ENCODE measurements at regions not wholly inside any gene's neighbourhood (a gene's known extent, or its start where the extent isn't known, plus 50 kb on each side); places are given as distances from the start of the nearest gene placed in this dataset.

- no peak overlapping the region for H3K4me2 ChIP-seq (ENCODE audit: low read depth, low read length, poor library complexity, severe bottlenecking)
These were observed 67.9 kb downstream of the TBX3 start for GRCh38 chr12:114616081-114616480.

GRCh38 chr12:114614040-114614439, 69.9 kb downstream of the TBX3 start:
- Histone ChIP-seq H3K4me1 (ENCODE audit: insufficient read depth, low read length, poor library complexity, severe bottlenecking) (no peaks in the 10 kb centered on the region), H3K79me2 (ENCODE audit: insufficient read depth, low read length) (no peaks in the 10 kb centered on the region), H3K4me2 (ENCODE audit: low read depth, low read length, poor library complexity, severe bottlenecking) (no peak overlapping the region), H3K9me2 (replicated peaks; ENCODE audit: low read depth, low read length) (no peaks in the 10 kb centered on the region), H3F3A (ENCODE audit: low read depth) (no peaks in the 10 kb centered on the region), H3K27me3 (ENCODE audit: insufficient read depth, low read length, poor library complexity, severe bottlenecking) (no peaks in the 10 kb centered on the region), H3K9me3 (ENCODE audit: insufficient read depth, low read depth, low read length) (peaks cover 8% of the 10 kb centered on the region), H2AFZ (ENCODE audit: low read length) (no peak overlapping the region), H3K4me3 (ENCODE audit: low read length, poor library complexity, severe bottlenecking) (no peak overlapping the region), H3K9ac (ENCODE audit: low read depth, low read length, poor library complexity, severe bottlenecking) (no peak overlapping the region), H3K36me3 (ENCODE audit: insufficient read depth, low read length) (no peaks in the 10 kb centered on the region), H4K20me1 (ENCODE audit: insufficient read depth, low read length, poor library complexity, severe bottlenecking) (no peaks in the 10 kb centered on the region)
- TF ChIP-seq CTCF (conservative IDR thresholded peaks at IDR 0.05; ENCODE audit: low read length) (no peak), EZH2phosphoT487 (IDR thresholded peaks at IDR 0.05; ENCODE audit: borderline replicate concordance) (no peak)

More at GRCh38 chr12:114616081-114616480, 67.9 kb downstream of the TBX3 start:
- Histone ChIP-seq H3K9ac (ENCODE audit: low read depth, low read length, poor library complexity, severe bottlenecking) (no peak overlapping the region), H2AFZ (ENCODE audit: low read length) (no peak overlapping the region), H3K79me2 (ENCODE audit: insufficient read depth, low read length) (no peaks in the 10 kb centered on the region), H3K4me3 (ENCODE audit: low read length, poor library complexity, severe bottlenecking) (no peak overlapping the region), H3F3A (ENCODE audit: low read depth) (no peaks in the 10 kb centered on the region), H4K20me1 (ENCODE audit: insufficient read depth, low read length, poor library complexity, severe bottlenecking) (no peaks in the 10 kb centered on the region), H3K9me2 (replicated peaks; ENCODE audit: low read depth, low read length) (no peaks in the 10 kb centered on the region), H3K4me1 (ENCODE audit: insufficient read depth, low read length, poor library complexity, severe bottlenecking) (no peaks in the 10 kb centered on the region), H3K9me3 (ENCODE audit: insufficient read depth, low read depth, low read length) (peaks cover 8% of the 10 kb centered on the region), H3K27me3 (ENCODE audit: insufficient read depth, low read length, poor library complexity, severe bottlenecking) (no peaks in the 10 kb centered on the region), H3K36me3 (ENCODE audit: insufficient read depth, low read length) (no peaks in the 10 kb centered on the region)
- TF ChIP-seq EZH2phosphoT487 (IDR thresholded peaks at IDR 0.05; ENCODE audit: borderline replicate concordance) (no peak), CTCF (conservative IDR thresholded peaks at IDR 0.05; ENCODE audit: low read length) (no peak)

- Histone ChIP-seq H3K9ac (ENCODE audit: low read depth, low read length, poor library complexity, severe bottlenecking) (no peak overlapping the region), H3K27me3 (ENCODE audit: insufficient read depth, low read length, poor library complexity, severe bottlenecking) (no peaks in the 10 kb centered on the region), H3K79me2 (ENCODE audit: insufficient read depth, low read length) (no peaks in the 10 kb centered on the region), H3K4me3 (ENCODE audit: low read length, poor library complexity, severe bottlenecking) (no peak overlapping the region), H3K9me3 (ENCODE audit: insufficient read depth, low read depth, low read length) (peaks cover 8% of the 10 kb centered on the region), H2AFZ (ENCODE audit: low read length) (no peak overlapping the region), H3K36me3 (ENCODE audit: insufficient read depth, low read length) (no peaks in the 10 kb centered on the region), H3F3A (ENCODE audit: low read depth) (no peaks in the 10 kb centered on the region), H3K9me2 (replicated peaks; ENCODE audit: low read depth, low read length) (no peaks in the 10 kb centered on the region), H3K4me1 (ENCODE audit: insufficient read depth, low read length, poor library complexity, severe bottlenecking) (no peaks in the 10 kb centered on the region), H3K4me2 (ENCODE audit: low read depth, low read length, poor library complexity, severe bottlenecking) (no peak overlapping the region), H4K20me1 (ENCODE audit: insufficient read depth, low read length, poor library complexity, severe bottlenecking) (no peaks in the 10 kb centered on the region)
- no peak for TF ChIP-seq CTCF (conservative IDR thresholded peaks at IDR 0.05; ENCODE audit: low read length)
- no peak for TF ChIP-seq EZH2phosphoT487 (IDR thresholded peaks at IDR 0.05; ENCODE audit: borderline replicate concordance)
These were observed 71.9 kb downstream of the TBX3 start for GRCh38 chr12:114612062-114612461.

All from Loucy (cell line).